ENCODE measurements at regions not wholly inside any gene's neighbourhood (a gene's known extent, or its start where the extent isn't known, plus 50 kb on each side); places are given as distances from the start of the nearest gene placed in this dataset.

GRCh38 chr2:83323038-83323437, 1136.0 kb downstream of the SUCLG1 start:
- intact Hi-C loops (cut with DNase I, micrococcal nuclease): no loop called here
- no peak for DNase-seq

GRCh38 chr2:83320053-83320452, 1139.0 kb downstream of the SUCLG1 start:
- Histone ChIP-seq H3K9me3 (ENCODE audit: control insufficient read depth in 1 of 2, insufficient read depth in 1 of 2, low read length in 2 of 2) (no peaks in the 10 kb centered on the region), H3K4me3 (ENCODE audit: low read length) (no peak overlapping the region), H3K4me1 (ENCODE audit: insufficient read depth, low read length) (no peaks in the 10 kb centered on the region), H3K27me3 (ENCODE audit: control insufficient read depth in 1 of 2, insufficient read depth in 2 of 2, low read length in 2 of 2) (no peaks in the 10 kb centered on the region), H3K27ac (ENCODE audit: low read depth in 1 of 2, low read length in 2 of 2) (no peak overlapping the region), H3K36me3 (ENCODE audit: insufficient read depth, low read length) (no peaks in the 10 kb centered on the region)
- Mint-ChIP-seq H3K27ac (no peak overlapping the region), H3K4me3 (no peak overlapping the region), H3K27me3 (no peaks in the 10 kb centered on the region), H3K9me3 (peaks cover 12% of the 10 kb centered on the region), H3K4me1 (ENCODE audit: low read depth) (no peaks in the 10 kb centered on the region), H3K36me3 (ENCODE audit: low read depth) (no peaks in the 10 kb centered on the region)
- ChIA-PET CTCF (no interaction called here), POLR2A (no interaction called here)
- DNase-seq (no peak), ATAC-seq (ENCODE audit: poor library complexity) (no peak)
- intact Hi-C loops (cut with DNase I, micrococcal nuclease): no loop called here
- TF ChIP-seq, protein P1, sequence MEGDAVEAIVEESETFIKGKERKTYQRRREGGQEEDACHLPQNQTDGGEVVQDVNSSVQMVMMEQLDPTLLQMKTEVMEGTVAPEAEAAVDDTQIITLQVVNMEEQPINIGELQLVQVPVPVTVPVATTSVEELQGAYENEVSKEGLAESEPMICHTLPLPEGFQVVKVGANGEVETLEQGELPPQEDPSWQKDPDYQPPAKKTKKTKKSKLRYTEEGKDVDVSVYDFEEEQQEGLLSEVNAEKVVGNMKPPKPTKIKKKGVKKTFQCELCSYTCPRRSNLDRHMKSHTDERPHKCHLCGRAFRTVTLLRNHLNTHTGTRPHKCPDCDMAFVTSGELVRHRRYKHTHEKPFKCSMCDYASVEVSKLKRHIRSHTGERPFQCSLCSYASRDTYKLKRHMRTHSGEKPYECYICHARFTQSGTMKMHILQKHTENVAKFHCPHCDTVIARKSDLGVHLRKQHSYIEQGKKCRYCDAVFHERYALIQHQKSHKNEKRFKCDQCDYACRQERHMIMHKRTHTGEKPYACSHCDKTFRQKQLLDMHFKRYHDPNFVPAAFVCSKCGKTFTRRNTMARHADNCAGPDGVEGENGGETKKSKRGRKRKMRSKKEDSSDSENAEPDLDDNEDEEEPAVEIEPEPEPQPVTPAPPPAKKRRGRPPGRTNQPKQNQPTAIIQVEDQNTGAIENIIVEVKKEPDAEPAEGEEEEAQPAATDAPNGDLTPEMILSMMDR (IDR thresholded peaks at IDR 0.05): no peak

More at GRCh38 chr2:83323038-83323437, 1136.0 kb downstream of the SUCLG1 start:
- Mint-ChIP-seq H3K4me3 (no peak overlapping the region), H3K9me3 (peaks cover 7% of the 10 kb centered on the region), H3K27ac (no peak overlapping the region), H3K27me3 (no peaks in the 10 kb centered on the region), H3K36me3 (ENCODE audit: low read depth) (no peaks in the 10 kb centered on the region), H3K4me1 (ENCODE audit: low read depth) (no peaks in the 10 kb centered on the region)
- ChIA-PET CTCF (no interaction called here), POLR2A (no interaction called here)
- H3K27ac ChIP-seq (ENCODE audit: low read depth in 1 of 2, low read length in 2 of 2): no peak overlapping the region
- no peaks in the 10 kb centered on the region for H3K4me1 ChIP-seq (ENCODE audit: insufficient read depth, low read length)
- H3K9me3 ChIP-seq (ENCODE audit: control insufficient read depth in 1 of 2, insufficient read depth in 1 of 2, low read length in 2 of 2): no peaks in the 10 kb centered on the region
- ATAC-seq (ENCODE audit: poor library complexity): no peak
- no peaks in the 10 kb centered on the region for H3K36me3 ChIP-seq (ENCODE audit: insufficient read depth, low read length)
- TF ChIP-seq, protein P1 (IDR thresholded peaks at IDR 0.05): no peak
- no peak overlapping the region for H3K4me3 ChIP-seq (ENCODE audit: low read length)
- H3K27me3 ChIP-seq (ENCODE audit: control insufficient read depth in 1 of 2, insufficient read depth in 2 of 2, low read length in 2 of 2): no peaks in the 10 kb centered on the region

DNA sequence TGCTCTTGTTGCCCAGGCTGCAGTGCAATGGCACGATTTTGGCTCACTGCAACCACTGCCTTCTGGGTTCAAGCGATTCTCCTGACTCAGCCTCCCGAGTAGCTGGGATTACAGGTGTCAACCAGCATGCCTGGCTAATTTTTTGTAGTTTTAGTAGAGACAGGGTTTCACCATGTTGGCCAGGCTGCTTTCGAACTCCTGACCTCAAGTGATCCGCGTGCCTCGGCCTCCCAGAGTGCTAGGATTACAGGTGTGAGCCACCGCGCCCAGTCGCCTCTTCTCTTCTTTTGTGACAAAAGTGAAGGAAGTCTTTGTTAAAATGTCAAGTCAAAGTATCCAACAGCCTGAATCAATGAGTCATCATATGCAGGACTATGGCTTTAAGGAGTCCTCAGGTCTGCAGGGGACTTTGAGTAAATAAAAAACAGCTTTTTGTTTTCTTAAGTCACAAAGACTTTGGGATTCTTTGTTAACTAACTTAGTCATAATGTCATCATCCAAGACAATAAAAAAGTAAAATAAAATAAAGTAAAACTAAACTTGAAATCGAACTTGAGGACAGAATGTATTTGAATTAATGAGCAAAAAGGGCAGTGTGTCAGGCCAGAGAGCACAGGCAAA, 1153.2 kb downstream of the SUCLG1 start:
- Mint-ChIP-seq H3K4me1 (ENCODE audit: low read depth) (no peaks in the 10 kb centered on the region), H3K4me3 (no peak overlapping the region), H3K36me3 (ENCODE audit: low read depth) (no peaks in the 10 kb centered on the region), H3K27ac (no peak overlapping the region), H3K9me3 (peaks cover 2% of the 10 kb centered on the region), H3K27me3 (no peaks in the 10 kb centered on the region)
- no peaks in the 10 kb centered on the region for H3K36me3 ChIP-seq (ENCODE audit: insufficient read depth, low read length)
- no peaks in the 10 kb centered on the region for H3K4me1 ChIP-seq (ENCODE audit: insufficient read depth, low read length)
- DNase-seq: no peak
- no peak for ATAC-seq (ENCODE audit: poor library complexity)
- H3K27me3 ChIP-seq (ENCODE audit: control insufficient read depth in 1 of 2, insufficient read depth in 2 of 2, low read length in 2 of 2): no peaks in the 10 kb centered on the region
- H3K27ac ChIP-seq (ENCODE audit: low read depth in 1 of 2, low read length in 2 of 2): no peak overlapping the region
- TF ChIP-seq, protein P1 (IDR thresholded peaks at IDR 0.05): no peak
- ChIA-PET CTCF (no interaction called here), POLR2A (no interaction called here)
- intact Hi-C loops (cut with DNase I, micrococcal nuclease): no loop called here
- H3K9me3 ChIP-seq (ENCODE audit: control insufficient read depth in 1 of 2, insufficient read depth in 1 of 2, low read length in 2 of 2): peaks cover 0 to 5% of the 10 kb centered on the region in 2 experiments
- no peak overlapping the region for H3K4me3 ChIP-seq (ENCODE audit: low read length)
